KMS-11 (cell line): ENCODE measurements at regions not wholly inside any gene's neighbourhood (a gene's known extent, or its start where the extent isn't known, plus 50 kb on each side); places are given as distances from the start of the nearest gene placed in this dataset.

Source experiments
- H2AFZ ChIP-seq: fragments of 200-600 bp; sonication (generic); 2 replicates; pipeline ENCODE4 v1.6.1; 2016; ENCODE audit warnings: antibody characterized with exemption, mixed run types, low read depth
- H3K27ac ChIP-seq: fragments of 200-600 bp; sonication (generic); 2 replicates; pipeline ENCODE4 v1.6.1; 2016; ENCODE audit warnings: mild to moderate bottlenecking, mixed run types
- H3K27me3 ChIP-seq: fragments of 200-600 bp; sonication (generic); 2 replicates; pipeline ENCODE4 v1.6.1; 2017; ENCODE audit warnings: mild to moderate bottlenecking, low read depth, mixed run types, moderate library complexity; ENCODE audit not compliant: insufficient read depth
- H3K36me3 ChIP-seq: fragments of 200-600 bp; sonication (generic); 2 replicates; pipeline ENCODE4 v1.6.1; 2017; ENCODE audit warnings: mild to moderate bottlenecking, mixed run types; ENCODE audit not compliant: insufficient read depth
- H3K4me1 ChIP-seq: fragments of 200-600 bp; sonication (generic); 2 replicates; pipeline ENCODE4 v1.6.1; 2016; ENCODE audit warnings: mild to moderate bottlenecking, low read depth, mixed run types; ENCODE audit not compliant: poor library complexity, severe bottlenecking
- H3K4me2 ChIP-seq: fragments of 200-600 bp; sonication (generic); 2 replicates; pipeline ENCODE4 v1.7.0; 2016; ENCODE audit warnings: mild to moderate bottlenecking, mixed run types
- H3K4me3 ChIP-seq: fragments of 200-600 bp; sonication (generic); IDR thresholded peaks from 2 replicates; pipeline ENCODE4 v1.6.1; 2017; ENCODE audit warnings: low read depth, low read length, mixed read lengths; ENCODE audit not compliant: insufficient read depth
- H3K79me2 ChIP-seq: fragments of 200-600 bp; sonication (generic); 2 replicates; pipeline ENCODE4 v1.6.1; 2016; ENCODE audit warnings: low read depth, mixed run types; ENCODE audit not compliant: insufficient read depth
- H3K9ac ChIP-seq: fragments of 200-600 bp; sonication (generic); 2 replicates; pipeline ENCODE4 v1.6.1; 2016; ENCODE audit warnings: mild to moderate bottlenecking, mixed run types
- H4K20me1 ChIP-seq: fragments of 200-600 bp; sonication (generic); 2 replicates; pipeline ENCODE4 v1.6.1; 2016; ENCODE audit warnings: mild to moderate bottlenecking, mixed run types; ENCODE audit not compliant: insufficient read depth
- TF ChIP-seq, protein P1 (sequence below): fragments of 200-600 bp; sonication (generic); conservative IDR thresholded peaks from 2 replicates; pipeline ENCODE4 v1.6.1; 2017; ENCODE audit warnings: low read depth, mild to moderate bottlenecking, antibody characterized with exemption, low read length, moderate library complexity, mixed read lengths

DNA sequence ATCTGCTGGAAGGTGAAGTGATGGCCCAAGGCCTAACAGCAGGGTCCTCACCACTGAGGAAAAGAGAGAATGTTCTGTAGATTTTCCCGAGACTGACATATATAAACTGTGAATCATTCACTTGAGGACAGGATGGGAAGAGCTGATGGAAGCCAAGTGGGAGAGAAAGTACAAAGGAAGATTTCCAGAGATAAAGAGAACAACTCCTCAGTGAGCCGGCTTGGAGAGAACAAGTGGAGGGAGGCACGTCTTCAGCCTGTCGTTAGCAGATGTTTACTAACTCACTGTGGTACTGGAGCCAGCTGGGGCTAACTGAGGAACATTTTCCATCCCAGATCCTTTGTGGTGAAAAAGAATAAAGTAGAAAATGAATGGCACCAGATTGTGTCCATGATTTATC, 552.9 kb upstream of the TNP1 start:
- Histone ChIP-seq H3K79me2 (no peaks in the 10 kb centered on the region), H3K27ac (no peak overlapping the region), H4K20me1 (no peaks in the 10 kb centered on the region), H3K36me3 (no peaks in the 10 kb centered on the region), H3K4me1 (no peaks in the 10 kb centered on the region), H3K27me3 (no peaks in the 10 kb centered on the region), H2AFZ (no peak overlapping the region), H3K4me2 (no peak overlapping the region), H3K4me3 (no peak overlapping the region), H3K9ac (no peak overlapping the region)
- TF ChIP-seq, protein P1, sequence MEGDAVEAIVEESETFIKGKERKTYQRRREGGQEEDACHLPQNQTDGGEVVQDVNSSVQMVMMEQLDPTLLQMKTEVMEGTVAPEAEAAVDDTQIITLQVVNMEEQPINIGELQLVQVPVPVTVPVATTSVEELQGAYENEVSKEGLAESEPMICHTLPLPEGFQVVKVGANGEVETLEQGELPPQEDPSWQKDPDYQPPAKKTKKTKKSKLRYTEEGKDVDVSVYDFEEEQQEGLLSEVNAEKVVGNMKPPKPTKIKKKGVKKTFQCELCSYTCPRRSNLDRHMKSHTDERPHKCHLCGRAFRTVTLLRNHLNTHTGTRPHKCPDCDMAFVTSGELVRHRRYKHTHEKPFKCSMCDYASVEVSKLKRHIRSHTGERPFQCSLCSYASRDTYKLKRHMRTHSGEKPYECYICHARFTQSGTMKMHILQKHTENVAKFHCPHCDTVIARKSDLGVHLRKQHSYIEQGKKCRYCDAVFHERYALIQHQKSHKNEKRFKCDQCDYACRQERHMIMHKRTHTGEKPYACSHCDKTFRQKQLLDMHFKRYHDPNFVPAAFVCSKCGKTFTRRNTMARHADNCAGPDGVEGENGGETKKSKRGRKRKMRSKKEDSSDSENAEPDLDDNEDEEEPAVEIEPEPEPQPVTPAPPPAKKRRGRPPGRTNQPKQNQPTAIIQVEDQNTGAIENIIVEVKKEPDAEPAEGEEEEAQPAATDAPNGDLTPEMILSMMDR, result no peak

DNA sequence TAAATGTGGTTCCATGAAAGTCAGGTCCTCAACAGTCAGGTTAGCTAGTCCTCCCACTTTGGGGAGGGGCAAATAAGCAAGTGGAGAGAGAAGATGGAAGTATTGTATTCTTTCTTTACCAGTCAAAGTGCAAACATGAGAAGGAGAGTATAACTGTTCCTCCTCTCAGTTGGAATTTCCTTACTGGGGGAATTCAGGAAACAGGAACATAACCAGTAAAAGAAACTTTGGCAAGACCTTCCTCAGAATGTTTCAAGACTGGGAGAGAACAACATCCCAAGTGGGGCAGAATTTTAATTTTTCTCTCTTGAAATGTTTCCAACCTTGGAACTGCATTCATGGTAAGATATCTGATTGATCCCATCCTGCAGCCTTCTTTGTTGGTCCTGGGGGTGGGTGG, 552.4 kb upstream of the TNP1 start:
- Histone ChIP-seq H3K4me1 (no peaks in the 10 kb centered on the region), H4K20me1 (no peaks in the 10 kb centered on the region), H2AFZ (no peak overlapping the region), H3K9ac (no peak overlapping the region), H3K36me3 (no peaks in the 10 kb centered on the region), H3K27me3 (no peaks in the 10 kb centered on the region), H3K4me3 (no peak overlapping the region), H3K79me2 (no peaks in the 10 kb centered on the region), H3K27ac (no peak overlapping the region), H3K4me2 (no peak overlapping the region)
- TF ChIP-seq, protein P1, result no peak

GRCh38 chr2:217410681-217410960, 550.8 kb upstream of the TNP1 start:
- Histone ChIP-seq H4K20me1 (no peaks in the 10 kb centered on the region), H3K27ac (no peak overlapping the region), H3K4me1 (no peaks in the 10 kb centered on the region), H3K36me3 (no peaks in the 10 kb centered on the region), H3K27me3 (no peaks in the 10 kb centered on the region), H3K4me3 (no peak overlapping the region), H2AFZ (no peak overlapping the region), H3K9ac (no peak overlapping the region), H3K79me2 (no peaks in the 10 kb centered on the region), H3K4me2 (no peak overlapping the region)
- TF ChIP-seq, protein P1, result no peak

DNA sequence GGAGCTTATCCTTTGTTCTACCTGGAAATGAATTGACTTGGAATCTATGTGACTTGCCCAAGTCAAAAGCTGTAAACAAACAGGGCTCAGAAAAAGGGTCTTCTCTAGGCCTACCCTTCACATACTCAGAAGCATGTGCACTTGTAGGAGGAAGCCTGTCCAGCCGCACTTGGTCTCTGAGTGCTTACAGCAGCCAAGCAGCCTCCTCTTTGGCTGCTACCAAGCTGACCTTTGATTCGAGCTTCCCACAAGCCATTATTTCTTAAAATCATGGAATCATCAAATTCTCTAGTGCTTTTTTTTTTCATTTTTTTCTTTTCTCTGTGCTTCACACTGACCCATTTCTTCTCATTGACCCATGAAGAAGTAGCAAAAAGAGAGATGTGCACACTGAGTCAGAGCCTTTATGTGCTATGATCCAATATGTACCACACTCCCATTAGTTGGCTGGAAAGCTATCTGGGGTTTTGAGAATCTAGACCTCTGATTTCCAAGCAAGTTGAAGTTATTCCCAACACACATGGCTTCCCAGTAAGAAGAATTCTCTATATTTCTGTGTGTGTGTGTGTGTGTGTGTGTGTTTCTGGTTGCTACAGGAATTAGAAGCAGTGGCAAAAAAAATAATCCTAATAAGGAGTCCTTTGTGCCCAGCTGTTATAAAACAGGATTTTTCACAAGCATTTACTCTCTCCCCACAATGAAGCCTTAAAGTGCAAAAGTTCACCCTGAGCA, 550.3 kb upstream of the TNP1 start:
- H4K20me1 ChIP-seq, result no peaks in the 10 kb centered on the region
- H3K4me1 ChIP-seq, result no peaks in the 10 kb centered on the region
- no peak overlapping the region for H3K4me2 ChIP-seq
- no peak overlapping the region for H3K27ac ChIP-seq
- no peaks in the 10 kb centered on the region for H3K79me2 ChIP-seq
- H3K4me3 ChIP-seq, result no peak overlapping the region
- no peak overlapping the region for H2AFZ ChIP-seq
- H3K27me3 ChIP-seq, result no peaks in the 10 kb centered on the region
- TF ChIP-seq, protein P1, result no peak
- no peak overlapping the region for H3K9ac ChIP-seq
- no peaks in the 10 kb centered on the region for H3K36me3 ChIP-seq
